ENCODE measurements at regions not wholly inside any gene's neighbourhood (a gene's known extent, or its start where the extent isn't known, plus 50 kb on each side); places are given as distances from the start of the nearest gene placed in this dataset.

- H3K36me3 ChIP-seq = no peaks in the 10 kb centered on the region
- intact Hi-C loops (cut with DNase I) = no loop called here
Observed at GRCh38 chr2:83142934-83143333, 1316.1 kb downstream of the SUCLG1 start.

DNA sequence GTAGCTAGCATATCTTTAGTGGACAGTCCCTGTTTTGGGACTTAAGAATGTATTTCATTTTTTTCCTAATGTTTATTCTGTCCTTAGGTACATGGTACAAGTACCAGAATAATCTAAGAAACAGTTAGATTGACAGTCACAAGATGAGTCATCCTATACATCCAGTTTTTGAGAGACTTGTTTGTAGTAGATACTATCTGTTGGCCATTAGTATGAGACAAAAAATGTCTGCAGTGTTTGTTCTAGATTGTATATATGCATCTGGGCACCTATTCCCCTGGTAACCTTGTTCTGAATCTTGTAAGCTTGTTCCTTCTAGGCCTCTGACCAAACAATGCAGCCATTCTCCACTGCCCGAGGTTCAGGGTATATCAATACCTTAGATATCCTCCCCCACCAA lies 1343.5 kb downstream of the SUCLG1 start:
- WGBS, 3 donors = 76 to 84% (median 83%) methylated on average over 1 of the region's 1 CpG

More at GRCh38 chr2:83142934-83143333, 1316.1 kb downstream of the SUCLG1 start:
- Histone ChIP-seq H3K27ac (no peak overlapping the region), H3K4me3 (no peak overlapping the region), H3K4me1 (ENCODE audit: insufficient read depth) (no peaks in the 10 kb centered on the region), H3K9me3 (no peaks in the 10 kb centered on the region), H3K27me3 (no peaks in the 10 kb centered on the region)
- TF ChIP-seq CTCF (IDR thresholded peaks at IDR 0.05) (no peak), POLR2A (IDR thresholded peaks at IDR 0.05) (no peak), EP300 (IDR thresholded peaks at IDR 0.05) (no peak)
- no peak for DNase-seq

GRCh38 chr2:83115155-83115554 lies 1343.9 kb downstream of the SUCLG1 start:
- H3K9me3 ChIP-seq = no peaks in the 10 kb centered on the region
- no peak for DNase-seq
- 53 to 89% (median 59%) methylated on average over 1 of the region's 1 CpG for WGBS, 3 donors
- H3K36me3 ChIP-seq = no peaks in the 10 kb centered on the region
- TF ChIP-seq CTCF (IDR thresholded peaks at IDR 0.05) (no peak), EP300 (IDR thresholded peaks at IDR 0.05) (no peak), POLR2A (IDR thresholded peaks at IDR 0.05) (no peak)
- H3K27me3 ChIP-seq = no peaks in the 10 kb centered on the region
- no peak overlapping the region for H3K27ac ChIP-seq
- H3K4me3 ChIP-seq = no peak overlapping the region
- intact Hi-C loops (cut with DNase I) = no loop called here
- H3K4me1 ChIP-seq (ENCODE audit: insufficient read depth) = no peaks in the 10 kb centered on the region

More for the DNA sequence above, 1343.5 kb downstream of the SUCLG1 start:
- TF ChIP-seq CTCF (IDR thresholded peaks at IDR 0.05) = no peak
- TF ChIP-seq EP300 (IDR thresholded peaks at IDR 0.05) = no peak
- DNase-seq = no peak
- no peaks in the 10 kb centered on the region for H3K36me3 ChIP-seq
- no peak overlapping the region for H3K4me3 ChIP-seq
- H3K4me1 ChIP-seq (ENCODE audit: insufficient read depth) = no peaks in the 10 kb centered on the region
- H3K27ac ChIP-seq = no peak overlapping the region
- intact Hi-C loops (cut with DNase I) = no loop called here
- no peaks in the 10 kb centered on the region for H3K9me3 ChIP-seq
- no peaks in the 10 kb centered on the region for H3K27me3 ChIP-seq

DNA sequence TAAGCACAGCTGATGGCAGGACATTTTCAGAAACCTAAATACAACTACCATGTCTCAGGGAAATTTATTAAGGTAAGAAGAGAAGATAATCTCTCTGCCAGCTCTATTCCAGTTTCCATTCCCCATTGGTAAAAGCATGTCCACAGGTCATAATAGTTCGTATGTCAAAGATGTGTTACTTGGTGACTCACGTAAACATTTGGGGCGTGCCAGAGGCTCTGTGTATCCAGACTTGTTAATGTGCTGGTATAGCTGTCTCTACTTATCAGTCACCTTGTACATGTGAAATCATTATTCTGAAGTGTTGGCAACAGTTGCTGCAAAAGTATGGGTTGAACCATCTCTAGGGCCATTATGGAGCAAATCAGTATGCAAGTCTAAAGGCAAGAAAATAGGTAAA lies 1345.1 kb downstream of the SUCLG1 start:
- Histone ChIP-seq H3K36me3 (no peaks in the 10 kb centered on the region), H3K9me3 (no peaks in the 10 kb centered on the region), H3K4me1 (ENCODE audit: insufficient read depth) (no peaks in the 10 kb centered on the region), H3K27me3 (no peaks in the 10 kb centered on the region), H3K4me3 (no peak overlapping the region), H3K27ac (no peak overlapping the region)
- DNase-seq = no peak
- intact Hi-C loops (cut with DNase I) = no loop called here
- WGBS, 3 donors = 92 to 96% (median 94%) methylated on average over 3 of the region's 3 CpGs
- TF ChIP-seq EP300 (IDR thresholded peaks at IDR 0.05) (no peak), CTCF (IDR thresholded peaks at IDR 0.05) (no peak), POLR2A (IDR thresholded peaks at IDR 0.05) (no peak)

- no peaks in the 10 kb centered on the region for H3K27me3 ChIP-seq
- WGBS, 3 donors = 80 to 90% (median 83%) methylated on average over 2 of the region's 2 CpGs
- H3K9me3 ChIP-seq = no peaks in the 10 kb centered on the region
- no peak for DNase-seq
- intact Hi-C loops (cut with DNase I) = no loop called here
- H3K27ac ChIP-seq = no peak overlapping the region
- no peak overlapping the region for H3K4me3 ChIP-seq
- TF ChIP-seq CTCF (IDR thresholded peaks at IDR 0.05) (no peak), POLR2A (IDR thresholded peaks at IDR 0.05) (no peak), EP300 (IDR thresholded peaks at IDR 0.05) (no peak)
- H3K36me3 ChIP-seq = no peaks in the 10 kb centered on the region
- no peaks in the 10 kb centered on the region for H3K4me1 ChIP-seq (ENCODE audit: insufficient read depth)
Observed at GRCh38 chr2:83112858-83113257, 1346.2 kb downstream of the SUCLG1 start.

Measured in ovary (tissue), 7 donors.